GM12873 (cell line): ENCODE measurements at regions not wholly inside any gene's neighbourhood (a gene's known extent, or its start where the extent isn't known, plus 50 kb on each side); places are given as distances from the start of the nearest gene placed in this dataset.

ENCODE experiments used
- CTCF ChIP-seq: IDR thresholded peaks from 2 replicates; pipeline ENCODE4 v1.5.1; 2012; ENCODE audit warnings: low read depth, mild to moderate bottlenecking, moderate library complexity, low read length, control low read depth; ENCODE audit not compliant: insufficient read depth; ENCODE audit errors: missing control alignments

DNA sequence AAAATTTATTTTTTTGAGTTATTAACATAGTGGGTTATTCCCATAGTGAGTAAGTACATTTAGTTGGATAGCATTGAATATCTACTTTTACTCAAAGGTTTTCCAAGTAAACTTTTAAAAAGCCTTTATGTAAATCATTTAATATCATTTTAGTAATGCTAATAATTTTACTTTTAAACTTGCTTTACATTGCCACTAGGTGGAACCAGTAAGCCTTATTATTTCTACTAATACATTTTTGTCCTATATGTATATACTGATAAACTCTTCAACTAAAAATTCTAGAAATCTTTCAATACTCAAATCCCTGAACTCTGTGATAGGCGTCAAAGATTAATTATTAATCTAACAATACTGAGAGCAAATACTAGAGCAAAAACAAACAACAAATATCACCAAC lies 1709.2 kb upstream of the PCDH20 start:
- TF ChIP-seq CTCF, result no peak

DNA sequence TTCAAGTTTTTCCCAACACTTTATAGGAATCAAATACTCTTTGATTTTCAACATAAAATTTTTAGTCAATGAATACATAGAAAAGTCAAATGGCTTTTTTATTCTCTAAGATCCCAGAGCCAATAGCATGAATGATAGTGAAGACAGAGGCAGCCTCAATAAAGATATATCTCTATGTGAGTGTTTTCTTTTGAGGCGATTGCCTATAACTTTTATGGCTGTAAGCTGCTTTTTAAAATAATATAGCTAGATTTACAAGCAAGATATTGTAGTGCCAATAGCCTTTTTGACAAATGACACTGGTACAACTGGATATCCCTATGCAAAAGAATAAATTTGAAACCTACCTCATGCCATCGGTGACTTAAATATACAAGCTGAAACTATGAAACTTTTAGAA lies 1705.2 kb upstream of the PCDH20 start:
- TF ChIP-seq CTCF, result no peak

GRCh38 chr13:63117710-63118109 lies 1702.1 kb upstream of the PCDH20 start:
- no peak for TF ChIP-seq CTCF

GRCh38 chr13:63112799-63113395 lies 1697.2 kb upstream of the PCDH20 start:
- TF ChIP-seq CTCF, result no peak

DNA sequence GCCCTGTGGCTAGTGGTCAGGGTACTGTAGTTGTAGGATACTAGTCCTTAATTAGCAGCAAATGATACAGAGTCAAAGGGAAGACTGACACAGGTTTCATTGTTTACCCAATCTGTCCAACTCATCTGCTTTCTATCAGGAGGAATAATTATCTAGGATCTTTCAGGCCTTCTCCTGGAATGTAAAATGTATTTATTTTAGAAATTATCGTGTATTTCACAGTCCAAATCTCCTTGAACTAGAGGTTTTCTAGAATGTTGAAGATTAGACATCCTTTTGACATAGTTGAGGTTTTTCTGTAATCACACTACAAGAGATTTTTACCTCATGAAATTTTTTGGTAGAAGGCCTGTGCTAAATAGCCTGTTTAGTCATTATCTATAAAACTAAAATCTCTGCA lies 1694.8 kb upstream of the PCDH20 start:
- TF ChIP-seq CTCF, result no peak

GRCh38 chr13:63107179-63107943 lies 1691.7 kb upstream of the PCDH20 start:
- TF ChIP-seq CTCF, result no peak

GRCh38 chr13:63094717-63095116 lies 1679.1 kb upstream of the PCDH20 start:
- TF ChIP-seq CTCF, result no peak
